Activated CD4-positive, alpha-beta T cell treated with anti-CD3 and anti-CD28 coated beads for 4 hours (primary cell): ENCODE measurements at regions not wholly inside any gene's neighbourhood (a gene's known extent, or its start where the extent isn't known, plus 50 kb on each side); places are given as distances from the start of the nearest gene placed in this dataset.

Experiments
- DNase-seq, 2 donors: peaks; one replicate each; pipeline ENCODE4 v3.0.0-alpha.2; 2020

DNA sequence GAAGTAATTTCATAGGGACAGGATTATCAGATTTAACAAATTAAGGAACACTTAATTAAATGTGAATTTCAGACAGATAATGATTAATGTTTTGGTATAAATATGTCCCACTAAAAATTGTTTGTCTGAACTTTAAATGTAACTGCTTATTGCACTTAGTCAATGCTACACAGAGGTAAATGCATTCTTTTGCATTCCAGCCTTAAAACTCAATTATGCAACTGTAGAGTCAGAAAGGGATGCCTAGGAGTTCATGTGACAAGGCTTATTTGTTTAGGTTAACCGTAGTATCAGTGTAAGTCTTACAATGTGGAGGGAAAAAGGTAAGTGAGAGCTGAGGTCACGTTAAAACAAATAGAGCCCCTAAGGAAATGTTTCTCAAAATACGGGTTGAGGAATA lies 347.2 kb upstream of the ARGLU1 start:
- DNase-seq, result no peak

DNA sequence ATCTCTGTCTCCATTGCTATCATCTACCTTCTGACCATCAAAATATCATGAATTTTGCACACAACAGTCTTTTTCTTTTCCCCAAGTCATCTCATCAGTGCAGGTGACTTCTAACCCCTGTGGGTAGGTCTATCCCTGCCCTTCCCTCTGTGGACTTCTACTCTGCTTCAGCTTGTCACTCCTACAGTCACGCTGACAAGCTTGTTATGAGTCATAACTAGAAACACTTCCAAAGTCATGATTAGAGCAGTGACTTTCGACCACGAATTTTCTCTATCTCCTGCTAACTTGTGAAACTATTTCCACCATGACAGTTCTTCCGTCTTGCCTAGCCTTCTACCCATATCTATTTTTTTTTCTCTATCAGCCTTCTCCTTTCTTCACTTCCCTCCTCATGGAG lies 343.7 kb upstream of the ARGLU1 start:
- DNase-seq, result no peak

DNA sequence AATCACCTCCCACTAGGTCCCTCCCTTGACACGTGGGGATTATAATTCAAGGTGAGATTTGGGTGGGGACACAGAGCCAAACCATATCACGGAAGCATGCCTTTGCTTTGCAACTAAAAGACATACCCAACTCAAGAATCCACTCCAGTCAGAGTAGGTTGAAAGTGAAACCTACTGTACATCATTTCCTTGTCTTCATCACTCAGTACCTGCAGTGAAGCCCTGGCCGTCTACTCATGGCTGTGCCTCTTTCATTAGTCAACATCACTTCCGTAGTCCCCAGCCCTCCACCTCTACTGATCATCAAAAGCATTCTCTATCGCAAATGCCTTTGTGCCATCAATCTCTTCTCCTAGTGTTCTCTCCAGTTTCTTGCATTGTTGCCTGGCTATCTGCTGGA lies 343.1 kb upstream of the ARGLU1 start:
- no peak for DNase-seq

DNA sequence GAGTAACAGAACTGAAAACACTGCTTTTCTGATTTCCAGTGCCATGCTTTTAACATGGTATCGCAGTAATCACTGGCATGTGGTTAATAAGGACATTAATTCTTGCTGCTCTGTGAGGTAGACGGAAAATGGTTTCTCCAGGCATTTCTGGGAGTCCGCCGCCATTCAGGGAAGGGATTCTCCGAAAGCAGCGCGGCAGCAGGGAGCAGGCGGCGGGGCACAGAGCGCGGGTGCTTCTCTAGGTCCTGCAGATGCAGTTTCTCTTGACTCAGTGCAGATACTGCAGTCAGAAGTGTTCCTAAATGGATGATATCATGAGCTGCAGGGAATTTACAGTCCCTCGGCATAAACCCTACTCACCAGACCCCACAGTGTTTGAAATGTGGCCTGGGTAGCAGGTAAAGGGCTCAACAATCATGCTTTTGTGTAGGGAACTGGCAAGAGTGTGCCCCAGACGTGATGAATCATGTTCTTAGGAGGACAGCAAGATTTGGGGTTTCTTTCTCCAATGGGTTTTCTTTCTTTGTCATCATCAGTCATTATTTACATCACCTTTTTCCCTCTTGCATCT lies 338.6 kb upstream of the ARGLU1 start:
- no peak for DNase-seq

DNA sequence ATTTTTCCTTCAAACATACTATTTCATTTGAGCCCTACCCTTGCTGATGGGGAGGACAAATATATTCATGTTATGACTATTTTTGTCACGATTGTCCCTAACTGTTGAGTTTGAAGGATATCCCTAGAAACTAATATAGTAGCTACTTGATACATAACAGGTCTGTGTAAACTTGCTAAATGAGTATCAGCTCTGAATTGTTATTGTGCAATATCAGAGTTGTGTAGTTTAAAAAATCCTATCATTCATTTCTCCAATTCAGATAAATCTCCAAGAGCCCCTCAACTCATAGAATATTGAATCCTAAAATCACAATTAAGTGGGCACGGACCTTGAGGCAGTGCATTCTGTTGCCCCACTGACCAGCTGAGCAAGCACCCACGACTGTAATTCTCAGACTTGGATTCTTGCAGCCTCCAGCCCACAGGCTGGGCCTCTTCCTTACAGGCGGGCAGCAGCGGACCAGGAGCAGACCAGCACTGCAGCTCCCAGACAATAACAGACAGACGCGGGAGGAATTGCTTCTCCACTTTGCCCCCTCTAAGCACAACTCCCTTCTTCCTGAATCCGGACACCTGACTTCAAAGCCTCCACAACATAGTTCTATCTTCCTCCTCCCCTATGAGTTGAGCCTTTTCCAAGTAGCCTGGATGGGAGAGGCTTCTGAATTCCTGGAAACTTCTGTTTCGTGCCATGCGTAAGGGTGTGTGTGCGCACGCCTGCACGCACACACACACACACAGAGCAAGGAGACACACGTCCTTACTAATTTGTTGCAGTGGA lies 337.6 kb upstream of the ARGLU1 start:
- DNase-seq, result no peak

DNA sequence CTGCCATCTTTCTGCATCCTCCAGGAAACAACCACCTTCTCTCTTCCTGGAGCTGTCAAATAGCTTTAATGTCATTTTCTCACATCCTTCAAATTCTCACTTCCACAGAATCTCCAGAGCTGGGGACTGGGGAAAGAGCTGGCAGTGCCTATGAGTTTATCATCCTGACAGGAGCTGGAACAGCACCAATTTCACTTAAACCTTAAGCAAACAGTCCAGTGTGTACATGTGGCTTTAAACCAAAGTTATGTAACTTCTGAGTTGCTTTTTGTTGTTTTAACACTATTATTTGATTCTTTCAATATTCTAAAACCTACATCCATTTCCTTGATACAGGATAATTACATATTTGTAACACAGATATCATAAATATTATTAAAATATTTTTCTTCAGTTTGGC lies 331.5 kb upstream of the ARGLU1 start:
- DNase-seq, result no peak

DNA sequence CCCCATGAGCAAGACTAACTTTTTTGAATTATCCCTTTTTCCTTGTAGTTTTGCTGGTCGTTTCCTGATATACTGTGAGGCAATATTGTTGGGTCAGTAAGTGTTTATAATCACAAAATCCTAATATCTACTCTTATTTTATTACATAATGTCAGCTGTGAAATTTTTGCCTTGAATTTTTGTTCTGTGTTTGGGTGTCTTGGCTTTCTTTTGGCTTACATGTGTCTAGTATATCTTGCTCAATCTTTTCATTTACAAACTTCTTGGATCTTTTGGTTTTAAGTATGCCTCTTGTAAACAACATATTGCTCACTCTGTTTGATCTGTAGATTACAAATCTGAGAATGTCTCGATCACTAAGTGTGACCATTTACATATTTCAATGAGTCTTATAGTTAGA lies 330.3 kb upstream of the ARGLU1 start:
- no peak for DNase-seq

DNA sequence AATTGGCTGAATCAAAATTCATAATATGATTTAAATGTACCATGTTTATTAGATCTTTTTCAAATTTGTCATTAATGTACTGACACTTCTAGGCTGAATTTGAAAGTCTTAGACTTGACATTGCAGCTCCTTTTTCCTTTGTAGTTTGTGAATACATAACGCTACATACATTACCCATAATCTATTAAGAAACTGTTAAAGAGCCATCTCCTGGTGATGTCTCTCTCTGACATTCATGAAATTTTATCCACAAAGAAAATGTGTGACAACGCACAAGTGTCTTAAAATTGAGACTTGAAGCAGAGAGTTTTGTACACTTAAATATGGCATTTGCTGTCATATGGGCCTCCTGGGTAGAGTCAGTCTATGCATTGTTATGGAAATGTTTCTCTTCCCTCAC lies 320.2 kb upstream of the ARGLU1 start:
- no peak for DNase-seq

DNA sequence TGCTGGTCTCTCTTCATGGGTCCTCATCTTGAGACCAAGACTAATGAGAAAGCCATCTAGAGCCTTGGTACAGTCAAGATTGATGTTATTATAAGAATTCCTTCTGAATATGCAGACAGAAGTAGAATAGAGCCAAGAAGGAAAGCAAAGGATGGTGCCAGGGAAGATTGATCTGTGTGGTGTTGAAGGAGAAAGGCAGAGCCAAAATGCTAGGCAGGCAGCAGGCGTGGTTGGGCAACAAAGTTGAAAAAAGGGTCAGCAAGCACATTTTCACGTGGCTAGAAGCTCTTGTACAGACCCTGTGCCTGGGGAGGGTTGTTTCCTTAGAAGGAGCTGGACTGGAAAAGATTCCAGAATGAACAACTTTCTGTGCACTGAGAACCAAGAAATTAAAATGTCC lies 319.7 kb upstream of the ARGLU1 start:
- DNase-seq, result no peak

DNA sequence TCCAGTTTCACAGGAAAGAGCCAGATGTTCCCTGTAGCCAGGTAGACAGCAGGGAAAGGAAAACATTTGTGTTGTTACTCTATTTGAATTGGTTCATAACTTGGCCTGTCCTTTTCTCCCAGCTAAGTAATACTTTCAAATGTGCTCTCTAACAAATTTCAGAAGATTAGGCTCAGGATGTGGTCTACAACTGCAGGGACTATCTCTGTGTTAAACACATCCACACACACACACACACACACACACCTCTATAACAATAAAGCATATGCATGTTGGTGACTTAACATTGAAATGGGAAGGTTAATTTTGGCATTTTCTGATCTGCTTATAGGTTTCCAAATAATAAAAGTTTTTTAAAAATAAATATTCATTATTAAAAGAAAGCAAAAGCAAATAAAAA lies 316.0 kb upstream of the ARGLU1 start:
- DNase-seq, result no peak

DNA sequence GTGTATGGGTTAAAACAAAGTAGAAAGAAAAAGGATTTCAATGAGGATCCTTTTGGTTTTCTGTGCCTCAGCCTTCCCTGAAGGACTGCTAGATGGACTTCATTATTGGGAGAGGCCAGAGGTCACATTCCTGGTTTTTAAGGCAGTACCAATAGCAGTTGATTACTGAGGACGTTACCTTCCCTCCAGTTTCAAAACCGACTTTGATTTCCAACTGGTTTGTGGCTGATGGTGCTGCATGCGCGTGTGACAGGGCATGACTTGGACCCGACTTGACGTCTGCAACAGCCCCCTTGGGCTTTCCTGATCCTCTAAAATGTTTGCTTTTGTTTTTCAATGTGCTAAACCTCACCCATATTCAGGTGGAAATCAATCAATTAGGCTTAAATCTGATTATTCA lies 314.3 kb upstream of the ARGLU1 start:
- no peak for DNase-seq

DNA sequence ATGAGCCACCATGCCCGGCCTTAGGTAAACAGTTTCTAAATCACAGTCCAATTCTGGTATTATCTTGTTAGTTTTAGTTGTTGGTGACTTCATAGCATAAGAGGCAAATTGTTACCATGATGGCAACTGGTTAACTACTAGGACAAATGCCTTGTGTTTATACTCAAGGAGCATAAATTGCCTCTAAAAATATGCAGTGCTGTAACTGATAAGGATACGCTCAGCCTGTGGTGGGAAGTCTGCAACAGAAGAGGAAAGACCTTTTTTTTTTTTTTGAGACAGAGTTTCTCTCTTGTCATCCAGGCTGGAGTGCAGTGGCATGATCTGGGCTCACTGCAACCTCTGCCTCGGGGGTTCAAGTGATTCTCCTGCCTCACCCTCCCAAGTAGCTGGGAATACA lies 311.9 kb upstream of the ARGLU1 start:
- DNase-seq, result no peak

DNA sequence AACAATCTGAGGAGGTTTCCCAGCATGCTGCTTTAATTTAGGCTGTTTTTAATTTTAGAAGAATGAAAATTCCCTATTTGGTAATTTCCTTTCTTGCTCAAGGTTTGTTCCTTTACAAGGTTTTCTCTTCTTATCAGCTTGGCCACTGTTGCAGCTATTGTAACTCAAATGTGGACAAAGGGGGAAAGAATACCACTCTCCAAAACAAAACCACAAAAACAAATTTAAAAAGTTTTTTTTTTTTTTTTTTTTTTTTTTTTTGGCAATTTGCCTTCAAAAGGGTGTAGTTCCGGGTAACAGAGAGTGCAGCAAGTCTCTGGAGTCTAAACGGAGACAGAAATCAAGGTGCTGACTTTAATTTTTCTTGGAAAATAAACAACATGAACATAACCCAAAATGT lies 306.4 kb upstream of the ARGLU1 start:
- DNase-seq, result no peak

DNA sequence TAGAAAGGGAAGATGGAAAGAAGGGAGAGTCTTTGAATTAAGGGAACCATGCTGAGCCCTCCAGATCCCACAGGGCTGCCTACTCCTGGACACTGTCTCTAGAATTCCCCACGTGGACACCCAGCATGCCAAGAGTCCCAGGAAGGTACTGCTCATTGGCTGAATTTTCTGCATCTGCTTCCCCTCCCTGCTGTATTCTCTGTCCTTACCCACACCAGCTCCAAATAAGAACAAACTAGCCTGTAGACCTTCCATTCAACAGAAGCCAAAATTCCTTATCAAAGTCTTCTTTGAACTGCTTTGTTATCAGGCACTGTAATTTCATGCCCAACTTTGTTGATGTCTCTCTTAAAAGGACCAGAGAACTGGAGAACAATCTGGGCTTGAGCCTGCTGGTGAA lies 305.9 kb upstream of the ARGLU1 start:
- DNase-seq, result no peak

DNA sequence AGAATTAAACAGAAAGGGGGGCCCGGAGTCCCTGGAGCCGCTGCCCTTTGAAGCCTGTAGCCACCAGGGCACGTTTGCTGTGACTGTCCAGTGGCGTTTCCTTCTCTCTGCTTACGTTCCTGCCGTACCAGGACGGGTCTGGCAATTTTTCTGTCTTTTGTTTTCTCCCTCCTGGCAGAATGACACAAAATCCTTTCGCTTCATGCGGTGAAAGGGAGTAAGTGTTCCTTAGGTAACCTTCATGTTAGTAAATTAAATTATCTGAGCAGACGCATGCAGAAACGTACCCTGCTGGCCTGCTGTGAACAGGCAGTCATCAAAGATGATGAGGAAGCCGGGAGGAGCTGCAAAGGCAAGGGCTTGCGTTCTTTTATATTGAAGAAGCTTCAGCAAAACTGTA lies 299.3 kb upstream of the ARGLU1 start:
- DNase-seq, result no peak

DNA sequence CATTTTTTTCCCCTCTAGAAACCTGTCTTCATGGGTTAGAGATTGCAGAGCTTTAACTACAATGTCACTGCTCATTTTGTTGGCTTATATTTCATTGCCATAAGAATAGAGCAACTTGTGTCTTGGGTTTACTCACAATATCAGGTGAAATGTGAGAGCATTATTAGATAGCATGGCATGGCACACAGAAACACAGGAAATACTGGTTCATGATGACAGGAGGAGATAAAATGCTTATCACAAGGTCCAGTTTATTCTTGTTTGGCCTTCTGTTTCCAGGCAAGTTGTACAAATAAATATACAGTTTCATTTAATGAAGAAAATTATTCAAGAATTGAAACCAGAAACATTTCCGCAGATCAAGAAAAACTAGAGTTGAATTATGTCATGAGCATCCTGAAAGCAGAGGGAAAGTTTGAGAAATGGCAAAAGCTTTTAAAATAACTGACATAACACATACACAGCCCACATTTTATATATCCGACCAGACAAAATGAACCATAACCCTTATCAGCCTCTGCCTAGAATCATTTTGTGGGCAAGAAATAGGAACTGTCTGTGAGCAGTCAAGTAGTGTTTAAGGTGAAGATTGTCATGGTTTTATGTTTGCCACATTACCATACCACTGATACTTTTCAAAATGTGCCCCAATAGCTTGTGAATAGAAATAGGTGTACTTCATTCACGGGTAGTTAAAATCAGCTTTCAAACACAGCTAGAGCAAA lies 297.9 kb upstream of the ARGLU1 start:
- no peak for DNase-seq

DNA sequence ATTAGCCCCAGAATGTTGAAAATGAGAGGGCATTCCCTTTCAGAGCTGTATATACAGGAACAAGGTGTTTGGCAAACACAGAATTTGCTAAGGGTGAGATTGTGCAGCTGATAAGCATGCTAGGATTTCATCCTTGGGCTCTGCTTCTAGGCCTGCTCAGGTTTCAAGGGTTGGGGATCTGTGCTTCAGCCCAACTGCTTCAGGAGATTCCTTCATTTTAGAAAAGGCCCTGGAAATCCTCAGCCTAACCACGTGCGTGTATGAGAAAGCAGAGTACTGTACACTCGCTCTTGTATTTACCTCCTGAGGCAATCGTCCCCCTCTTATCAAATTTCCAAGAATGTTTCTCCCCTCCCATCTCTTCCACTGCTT lies 291.6 kb upstream of the ARGLU1 start:
- no peak for DNase-seq

DNA sequence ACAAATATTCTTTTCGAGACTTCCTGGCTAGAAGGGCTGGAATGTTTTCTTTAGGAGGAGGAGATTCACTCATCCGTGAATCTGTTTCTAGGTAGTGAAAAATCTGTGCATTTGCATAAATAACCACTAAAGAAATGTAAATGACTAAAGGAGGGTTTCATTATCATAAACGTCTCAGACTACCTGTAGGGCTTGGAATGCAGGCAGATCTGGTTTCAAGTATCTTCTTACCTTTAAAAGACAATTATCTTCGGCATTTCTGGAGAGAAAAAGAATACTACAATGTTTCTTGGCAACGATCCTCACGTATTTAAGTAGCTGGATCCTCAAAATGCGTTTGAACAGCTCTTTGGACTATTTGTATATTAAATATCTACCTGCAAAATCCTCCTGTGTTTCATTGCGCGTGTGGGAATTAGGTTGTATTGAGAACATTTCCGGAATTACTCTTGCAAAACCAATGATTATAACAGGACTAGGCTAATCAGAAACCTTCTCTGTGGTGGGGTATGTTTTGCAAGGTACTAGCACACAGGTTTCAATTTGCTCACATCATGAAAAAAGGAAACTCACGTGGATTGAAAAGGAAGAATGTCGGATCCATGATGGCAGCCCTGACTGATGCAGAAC lies 291.1 kb upstream of the ARGLU1 start:
- no peak for DNase-seq

DNA sequence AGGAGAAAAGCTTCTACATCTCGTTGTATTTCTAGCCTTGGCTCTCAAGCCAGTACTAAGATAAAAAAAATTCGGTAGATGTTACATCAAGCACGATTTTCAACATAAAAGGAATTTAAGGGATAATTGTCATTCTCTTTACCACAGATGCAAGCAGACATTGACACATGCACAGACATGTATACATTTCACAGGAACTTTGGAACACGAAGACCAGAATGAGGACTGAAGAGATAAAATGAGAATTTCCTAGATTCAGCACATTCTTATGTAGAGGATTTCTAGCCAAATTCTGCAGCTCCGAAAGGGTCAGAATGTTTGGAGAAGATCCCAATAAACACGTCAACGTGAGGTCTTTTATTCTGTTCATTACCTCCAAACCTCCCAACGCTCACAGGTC lies 284.5 kb upstream of the ARGLU1 start:
- no peak for DNase-seq

DNA sequence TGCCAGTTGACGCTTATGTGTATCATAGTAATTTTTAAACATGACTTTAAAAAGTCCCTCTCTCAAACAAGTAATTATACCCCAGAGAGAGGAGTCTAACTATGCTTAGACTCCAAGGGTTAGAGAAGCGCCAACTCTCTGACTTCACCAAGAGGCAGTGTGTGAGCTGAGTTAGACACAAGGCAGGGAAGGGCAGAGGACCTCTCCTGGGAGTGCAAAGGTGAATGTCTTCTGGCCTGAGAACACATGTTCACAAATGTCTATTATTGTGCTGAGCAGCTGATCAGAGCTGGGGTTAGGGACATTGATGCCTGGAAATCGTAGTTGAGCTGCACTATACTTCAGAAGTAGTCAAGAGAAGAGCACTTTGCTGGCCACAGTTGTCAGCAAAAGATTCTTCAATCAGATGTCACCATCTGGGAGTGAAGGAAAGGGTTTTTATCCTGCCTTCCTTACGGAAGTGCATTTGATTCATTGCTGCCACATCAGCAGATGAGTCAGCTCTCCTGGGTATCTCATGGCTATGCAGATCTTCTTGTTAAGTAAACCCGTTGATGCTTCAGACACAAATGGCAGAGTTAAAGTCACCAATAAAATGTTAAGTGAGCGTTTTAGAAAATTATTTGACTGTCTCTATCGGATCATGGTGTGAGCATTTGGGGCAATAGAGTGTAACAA lies 283.2 kb upstream of the ARGLU1 start:
- DNase-seq, result no peak

DNA sequence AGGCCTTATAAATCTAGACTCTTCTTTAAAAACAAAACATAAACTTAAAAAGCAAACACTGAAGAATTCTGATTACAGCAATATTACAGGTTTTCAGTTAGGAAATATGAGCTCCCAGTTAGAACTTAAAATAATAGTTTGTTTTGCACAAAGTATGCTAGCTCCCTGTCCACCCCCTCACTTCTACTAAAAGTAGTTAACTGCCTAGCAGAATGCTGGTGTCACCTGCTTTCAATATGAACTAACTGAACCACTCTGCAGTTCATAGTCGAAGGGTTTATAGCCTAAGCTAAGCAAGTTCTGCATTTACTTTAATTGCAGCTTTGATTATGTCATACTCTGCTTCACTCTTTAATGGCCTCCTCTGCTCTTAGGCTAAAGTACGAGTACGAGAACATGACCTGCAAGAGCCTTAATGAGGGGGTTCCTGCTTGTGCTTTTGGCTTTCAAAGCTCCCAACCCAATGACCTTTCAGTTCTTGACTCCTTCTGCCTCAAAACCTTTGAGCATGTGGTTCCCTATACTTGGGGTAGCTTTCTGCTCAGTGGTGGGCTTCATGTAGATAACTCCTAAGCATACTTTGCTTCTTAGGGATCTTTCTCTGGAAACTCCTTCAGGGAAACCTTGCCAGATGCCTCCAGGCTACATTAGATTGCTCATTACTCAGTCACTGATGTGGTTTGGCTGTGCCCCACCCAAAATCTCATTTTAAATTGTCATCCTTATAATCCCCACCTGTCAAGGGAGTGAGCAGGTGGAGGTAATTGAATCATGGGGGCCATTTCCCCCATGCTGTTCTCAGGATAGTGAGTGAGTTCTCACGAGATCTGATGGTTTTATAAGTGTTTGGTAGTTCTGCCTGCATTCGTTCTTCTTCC lies 278.9 kb upstream of the ARGLU1 start:
- DNase-seq, result no peak

DNA sequence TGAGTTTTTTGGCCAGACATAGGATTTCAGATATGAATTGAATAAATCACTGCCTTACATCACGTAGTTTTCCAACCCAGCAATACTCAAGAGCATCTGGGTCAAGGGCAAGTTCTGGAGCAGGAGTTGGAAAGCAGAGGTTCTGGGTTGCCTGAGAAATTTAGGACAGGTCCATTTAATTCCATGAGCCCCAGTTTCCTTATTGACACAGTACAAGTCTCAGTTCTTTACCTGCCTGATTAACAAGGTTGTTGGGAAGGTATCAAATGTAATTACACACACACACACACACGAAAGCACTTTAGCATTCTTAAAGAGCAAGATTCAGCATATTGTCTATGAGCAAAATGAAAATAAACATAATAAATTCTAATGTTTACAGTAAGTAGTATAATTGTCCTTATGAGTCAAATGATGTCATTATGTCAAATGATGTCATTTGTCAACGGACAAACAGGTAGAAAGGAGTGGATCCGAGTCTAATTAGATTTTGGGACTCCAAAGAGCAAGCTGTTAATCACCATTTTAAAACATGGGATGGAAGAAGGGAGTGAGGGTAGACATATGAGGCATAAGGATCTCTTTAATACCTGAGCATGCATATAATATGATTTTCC lies 268.4 kb upstream of the ARGLU1 start:
- no peak for DNase-seq
